Endodermal cell (in vitro differentiated cells): ENCODE measurements at regions not wholly inside any gene's neighbourhood (a gene's known extent, or its start where the extent isn't known, plus 50 kb on each side); places are given as distances from the start of the nearest gene placed in this dataset.

Experiments used
- DNase-seq: peaks from one replicate; pipeline ENCODE4 v3.0.0-alpha.2; 2017
- H3K27ac ChIP-seq: 2 replicates; pipeline ENCODE4 v1.5.1; 2013; ENCODE audit warnings: mild to moderate bottlenecking, low read depth, low read length, moderate library complexity
- H3K27me3 ChIP-seq: 2 replicates; pipeline ENCODE4 v1.6.1; 2013; ENCODE audit warnings: mild to moderate bottlenecking, low read length, moderate library complexity; ENCODE audit not compliant: insufficient read depth, control insufficient read depth, poor library complexity, severe bottlenecking
- H3K36me3 ChIP-seq: 2 replicates; pipeline ENCODE4 v1.7.0; 2013; ENCODE audit warnings: mild to moderate bottlenecking, low read length, moderate library complexity; ENCODE audit not compliant: control insufficient read depth, insufficient read depth
- H3K4me1 ChIP-seq: one replicate; pipeline ENCODE4 v1.7.0; 2013; ENCODE audit warnings: low read length; ENCODE audit not compliant: control insufficient read depth, insufficient read depth
- H3K4me3 ChIP-seq: 2 replicates; pipeline ENCODE4 v1.5.1; 2013; ENCODE audit warnings: mild to moderate bottlenecking, low read length, moderate library complexity
- H3K9ac ChIP-seq: 2 replicates; pipeline ENCODE4 v1.6.1; 2013; ENCODE audit warnings: mild to moderate bottlenecking, low read length, moderate library complexity; ENCODE audit not compliant: poor library complexity, severe bottlenecking; ENCODE audit errors: extremely low read depth
- H3K9me3 ChIP-seq: 2 replicates; pipeline ENCODE4 v1.6.1; 2013; ENCODE audit warnings: mild to moderate bottlenecking, low read length, moderate library complexity; ENCODE audit not compliant: control insufficient read depth
- H3K27ac Mint-ChIP-seq: 2 replicates; pipeline ENCODE4 v1.8.0; 2020; ENCODE audit warnings: mixed read lengths
- H3K27me3 Mint-ChIP-seq: 2 replicates; pipeline ENCODE4 v1.8.0; 2021; ENCODE audit warnings: mild to moderate bottlenecking, mixed read lengths; ENCODE audit not compliant: insufficient read depth
- H3K36me3 Mint-ChIP-seq: 2 replicates; pipeline ENCODE4 v1.8.0; 2020; ENCODE audit warnings: low read depth, mixed read lengths
- H3K4me1 Mint-ChIP-seq: 2 replicates; pipeline ENCODE4 v1.8.0; 2020; ENCODE audit warnings: mixed read lengths
- H3K4me3 Mint-ChIP-seq: 2 replicates; pipeline ENCODE4 v1.8.0; 2020; ENCODE audit warnings: mild to moderate bottlenecking, moderate library complexity, mixed read lengths
- H3K9me3 Mint-ChIP-seq: 2 replicates; pipeline ENCODE4 v1.8.0; 2020; ENCODE audit warnings: mild to moderate bottlenecking, mixed read lengths
- WGBS, 2 experiments: methylation state at CpG; one replicate each; pipeline versions ENCODE4 v1.1.5 to v1.1.7; 2013; ENCODE audit warnings: missing lambda C conversion rate in 2 of 2, mixed read lengths in 1 of 2; ENCODE audit not compliant: insufficient coverage in 1 of 2, insufficient read length in 1 of 2; 5-methylcytosine and 5-hydroxymethylcytosine counted together
- TF ChIP-seq, protein P1 (sequence below): fragments of 200-600 bp; sonication (generic); conservative IDR thresholded peaks from 2 replicates; pipeline ENCODE4 v1.5.0; 2021; ENCODE audit warnings: antibody characterized with exemption, mild to moderate bottlenecking

DNA sequence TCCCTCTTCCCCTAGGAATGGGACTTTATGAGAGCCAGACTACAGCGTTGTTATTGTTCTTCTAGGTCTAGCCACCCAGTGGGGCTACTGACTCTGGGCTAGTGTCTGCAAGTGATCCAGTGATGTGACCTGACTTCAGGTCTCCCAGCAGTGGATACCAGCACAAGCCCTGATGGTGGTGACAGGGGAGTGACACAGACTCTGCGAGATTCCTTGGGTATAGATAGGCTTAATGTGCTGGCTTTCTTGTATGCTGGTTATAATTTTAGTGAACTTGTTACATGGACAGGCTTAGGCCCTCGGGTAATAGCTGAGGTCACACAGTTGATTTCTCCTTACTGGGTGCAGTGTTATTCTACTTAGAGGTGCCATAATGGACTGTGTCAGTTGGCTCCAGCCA lies 106.9 kb downstream of the TBC1D30 start:
- TF ChIP-seq, protein P1, sequence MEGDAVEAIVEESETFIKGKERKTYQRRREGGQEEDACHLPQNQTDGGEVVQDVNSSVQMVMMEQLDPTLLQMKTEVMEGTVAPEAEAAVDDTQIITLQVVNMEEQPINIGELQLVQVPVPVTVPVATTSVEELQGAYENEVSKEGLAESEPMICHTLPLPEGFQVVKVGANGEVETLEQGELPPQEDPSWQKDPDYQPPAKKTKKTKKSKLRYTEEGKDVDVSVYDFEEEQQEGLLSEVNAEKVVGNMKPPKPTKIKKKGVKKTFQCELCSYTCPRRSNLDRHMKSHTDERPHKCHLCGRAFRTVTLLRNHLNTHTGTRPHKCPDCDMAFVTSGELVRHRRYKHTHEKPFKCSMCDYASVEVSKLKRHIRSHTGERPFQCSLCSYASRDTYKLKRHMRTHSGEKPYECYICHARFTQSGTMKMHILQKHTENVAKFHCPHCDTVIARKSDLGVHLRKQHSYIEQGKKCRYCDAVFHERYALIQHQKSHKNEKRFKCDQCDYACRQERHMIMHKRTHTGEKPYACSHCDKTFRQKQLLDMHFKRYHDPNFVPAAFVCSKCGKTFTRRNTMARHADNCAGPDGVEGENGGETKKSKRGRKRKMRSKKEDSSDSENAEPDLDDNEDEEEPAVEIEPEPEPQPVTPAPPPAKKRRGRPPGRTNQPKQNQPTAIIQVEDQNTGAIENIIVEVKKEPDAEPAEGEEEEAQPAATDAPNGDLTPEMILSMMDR = no peak
- no peaks in the 10 kb centered on the region for H3K36me3 ChIP-seq
- no peak for DNase-seq

DNA sequence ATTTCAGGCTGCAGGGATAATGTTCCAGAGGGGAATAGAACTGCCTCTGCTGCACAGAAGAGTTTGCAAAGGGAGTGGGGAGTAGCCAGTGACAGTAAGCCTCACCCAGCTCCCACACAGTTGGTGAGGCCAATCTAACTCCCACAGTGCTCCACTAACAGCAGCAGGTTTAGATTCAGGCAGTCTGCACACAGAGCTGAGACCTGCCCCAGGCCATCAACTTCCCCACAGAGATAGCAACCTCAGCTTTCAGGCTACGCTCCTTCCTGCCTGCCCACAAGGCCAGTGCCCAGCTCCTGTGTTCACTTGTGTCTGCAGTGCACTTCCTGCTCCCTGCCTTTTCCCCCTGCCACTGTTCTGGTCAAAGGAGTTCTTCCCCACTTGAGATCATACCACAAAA lies 107.5 kb downstream of the TBC1D30 start:
- peaks cover 21% of the 10 kb centered on the region for H3K9me3 Mint-ChIP-seq
- H3K4me1 Mint-ChIP-seq = peaks cover 53% of the 10 kb centered on the region
- no peaks in the 10 kb centered on the region for H3K27me3 Mint-ChIP-seq
- DNase-seq = no peak
- TF ChIP-seq, protein P1 = no peak
- Histone ChIP-seq H3K36me3 (no peaks in the 10 kb centered on the region), H3K4me3 (no peak overlapping the region), H3K27ac (no peak overlapping the region), H3K9ac (no peak overlapping the region), H3K4me1 (peaks cover 7% of the 10 kb centered on the region), H3K9me3 (peaks cover 33% of the 10 kb centered on the region), H3K27me3 (no peaks in the 10 kb centered on the region)
- H3K4me3 Mint-ChIP-seq = no peak overlapping the region
- H3K36me3 Mint-ChIP-seq = no peaks in the 10 kb centered on the region
- H3K27ac Mint-ChIP-seq = no peak overlapping the region
- WGBS, 2 experiments = 86 to 100% methylated on average over 1 of the region's 1 CpG

More for the DNA sequence above, 106.9 kb downstream of the TBC1D30 start:
- peaks cover 21% of the 10 kb centered on the region for H3K9me3 Mint-ChIP-seq
- Histone ChIP-seq H3K27ac (no peak overlapping the region), H3K27me3 (no peaks in the 10 kb centered on the region), H3K4me3 (no peak overlapping the region), H3K9me3 (peaks cover 39% of the 10 kb centered on the region), H3K4me1 (peaks cover 7% of the 10 kb centered on the region), H3K9ac (no peak overlapping the region)
- H3K27me3 Mint-ChIP-seq = no peaks in the 10 kb centered on the region
- H3K27ac Mint-ChIP-seq = no peak overlapping the region
- 94 to 100% methylated on average over 1 to 3 of the region's 3 CpGs for WGBS, 2 experiments
- H3K4me3 Mint-ChIP-seq = no peak overlapping the region
- H3K36me3 Mint-ChIP-seq = no peaks in the 10 kb centered on the region
- H3K4me1 Mint-ChIP-seq = peaks cover 53% of the 10 kb centered on the region

- Histone ChIP-seq H3K9ac (no peak overlapping the region), H3K27me3 (no peaks in the 10 kb centered on the region), H3K4me1 (peaks cover 7% of the 10 kb centered on the region), H3K36me3 (no peaks in the 10 kb centered on the region), H3K27ac (no peak overlapping the region), H3K9me3 (peaks cover 14% of the 10 kb centered on the region), H3K4me3 (no peak overlapping the region)
- Mint-ChIP-seq H3K4me1 (peaks cover 45% of the 10 kb centered on the region), H3K27me3 (no peaks in the 10 kb centered on the region), H3K27ac (no peak overlapping the region), H3K9me3 (peaks cover 12% of the 10 kb centered on the region), H3K36me3 (no peaks in the 10 kb centered on the region), H3K4me3 (no peak overlapping the region)
- no peak for DNase-seq
- WGBS, 2 experiments = 74 to 82% methylated on average over 2 of the region's 2 CpGs
- TF ChIP-seq, protein P1 = no peak
Measured at GRCh38 chr12:64933791-64934190, 109.3 kb downstream of the TBC1D30 start.
